Activated CD4-positive, alpha-beta T cell treated with anti-CD3 and anti-CD28 coated beads, Interleukin-2, amount 50 U/mL, for 4 hours (primary cell): ENCODE measurements at regions not wholly inside any gene's neighbourhood (a gene's known extent, or its start where the extent isn't known, plus 50 kb on each side); places are given as distances from the start of the nearest gene placed in this dataset.
"Not testable (repeated sequence)": the region's sequence is repeated elsewhere in the genome, so short reads cannot be mapped to it uniquely, and the experiment has no call there.

Experiments used
- DNase-seq, 2 experiments: peaks; one replicate each; pipeline ENCODE4 v3.0.0-alpha.2; 2020

- DNase-seq = not testable (repeated sequence)
These were observed 295.6 kb downstream of the RTP5 start for GRCh38 chr2:242165115-242165514.

GRCh38 chr2:242171290-242171689 is 301.8 kb downstream of the RTP5 start:
- DNase-seq = not testable (repeated sequence)
